NCI-H774 (cell line): ENCODE measurements at regions not wholly inside any gene's neighbourhood (a gene's known extent, or its start where the extent isn't known, plus 50 kb on each side); places are given as distances from the start of the nearest gene placed in this dataset.
A peak's percentile ranks its signal among the peaks of the same experiment; 100 is the strongest.

Experiments used
- DNase-seq: peaks from one replicate; lab custom pipeline; 2025; lab: John Stamatoyannopoulos, UW

GRCh38 chr3:63046152-63046551 is 170.9 kb upstream of the CADPS start:
- no peak for DNase-seq

DNA sequence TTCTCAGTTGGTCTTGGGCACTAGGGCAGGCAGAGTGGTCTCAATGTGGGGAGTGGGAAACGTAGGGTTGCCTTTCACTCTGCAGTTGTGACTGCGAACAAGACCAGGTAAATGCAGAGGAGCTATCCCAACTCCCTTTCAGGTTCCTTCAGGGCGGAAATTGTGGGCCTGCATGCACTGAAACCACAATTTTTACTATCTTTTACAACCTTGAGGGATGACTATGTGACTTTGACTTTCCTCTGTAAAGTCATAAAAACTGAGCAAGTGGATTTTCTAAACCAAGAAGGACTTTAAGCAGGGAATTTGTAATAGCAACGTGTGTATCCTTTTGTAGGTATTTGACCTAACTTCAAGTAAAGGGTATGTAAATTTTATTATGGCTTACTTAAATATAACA is 171.4 kb upstream of the CADPS start:
- no peak for DNase-seq

DNA sequence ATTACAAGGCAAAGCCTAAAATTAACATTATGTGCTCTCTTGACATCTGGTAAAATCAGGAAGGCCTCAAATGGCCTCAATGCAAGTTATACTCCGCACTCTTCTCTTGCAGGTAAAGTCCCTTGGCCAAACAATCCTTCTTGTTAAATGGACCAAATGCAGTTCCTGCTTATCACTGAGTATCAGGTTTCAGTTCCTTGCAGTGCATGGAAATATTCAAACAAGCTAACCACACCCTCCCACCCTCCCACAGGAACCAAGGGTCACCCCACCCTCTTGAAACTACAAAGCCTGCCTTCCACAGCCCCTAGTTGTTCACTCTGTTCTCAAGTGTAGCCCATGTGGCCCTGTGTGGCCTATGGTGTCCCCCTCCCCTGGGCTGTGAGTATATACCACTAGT is 171.9 kb upstream of the CADPS start:
- DNase-seq, result no peak

- no peak for DNase-seq
Measured at GRCh38 chr3:63048367-63049326, 173.4 kb upstream of the CADPS start.

- DNase-seq, result no peak
Measured at GRCh38 chr3:63050548-63051177, 175.4 kb upstream of the CADPS start.

DNA sequence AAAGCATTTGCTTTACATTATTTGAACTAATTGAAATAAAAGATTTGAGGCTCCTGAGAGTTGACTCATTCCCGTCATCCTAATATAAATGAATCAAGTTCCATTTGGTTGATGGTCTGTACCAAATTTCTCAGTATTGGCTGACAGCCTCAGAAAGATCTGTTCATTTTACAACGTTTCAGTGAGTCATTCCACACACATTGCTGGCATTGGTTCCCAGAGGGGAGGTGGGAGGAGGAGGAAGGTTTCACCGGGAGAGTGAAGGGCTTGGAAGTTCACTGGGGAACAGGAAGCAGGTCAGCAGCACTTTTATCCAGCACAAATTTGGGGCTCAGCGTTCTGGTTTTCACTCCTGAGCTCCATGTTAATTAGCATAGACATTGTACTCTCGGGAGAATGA is 176.7 kb upstream of the CADPS start:
- no peak for DNase-seq

- DNase-seq, result no peak
Measured at GRCh38 chr3:63056932-63057331, 181.7 kb upstream of the CADPS start.

- DNase-seq, result no peak
Measured at GRCh38 chr3:63060412-63060811, 185.2 kb upstream of the CADPS start.

GRCh38 chr3:63061449-63061848 is 186.2 kb upstream of the CADPS start:
- DNase-seq, result no peak

GRCh38 chr3:63064209-63064755 is 189.1 kb upstream of the CADPS start:
- DNase-seq, result no peak

GRCh38 chr3:63067999-63068645 is 192.9 kb upstream of the CADPS start:
- no peak for DNase-seq

- no peak for DNase-seq
Measured at GRCh38 chr3:63069806-63070475, 194.7 kb upstream of the CADPS start.

DNA sequence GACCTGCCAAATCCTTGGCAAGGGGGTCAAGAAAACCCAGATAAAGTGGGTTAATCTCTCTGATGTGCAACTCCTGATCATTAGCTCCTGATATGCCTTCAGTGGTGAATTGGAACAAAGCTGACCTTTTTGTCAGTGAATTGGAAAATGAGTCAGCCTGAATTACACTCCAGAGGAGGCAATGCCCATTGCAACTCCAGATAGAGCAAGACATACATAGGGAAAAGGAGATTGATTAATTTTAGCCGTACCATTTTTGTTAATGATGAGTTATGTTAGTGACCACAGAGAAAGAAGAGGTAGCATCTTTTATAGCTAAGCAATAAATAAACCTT is 195.2 kb upstream of the CADPS start:
- no peak for DNase-seq

GRCh38 chr3:63076357-63076756 is 201.1 kb upstream of the CADPS start:
- DNase-seq, result peak; percentile 14

DNA sequence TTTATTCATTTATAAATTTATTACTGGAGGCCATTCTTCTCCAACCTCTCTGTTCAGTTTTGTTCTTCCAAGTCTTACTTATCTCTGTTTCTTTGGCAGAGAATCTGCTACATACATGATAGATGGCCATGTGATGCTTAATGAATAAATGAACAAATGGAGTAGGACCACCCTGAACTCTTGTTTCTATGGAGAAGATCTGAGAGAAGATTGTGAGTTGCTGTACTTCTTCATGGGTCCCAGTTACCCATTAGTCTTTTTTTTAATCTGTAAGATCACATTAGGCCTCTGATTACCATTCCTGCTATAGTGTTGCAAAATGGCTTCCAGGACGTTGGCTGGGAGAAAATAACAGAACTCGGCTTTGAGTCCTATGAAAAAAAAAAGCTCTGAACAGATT is 191.9 kb upstream of the SYNPR start:
- DNase-seq, result no peak

DNA sequence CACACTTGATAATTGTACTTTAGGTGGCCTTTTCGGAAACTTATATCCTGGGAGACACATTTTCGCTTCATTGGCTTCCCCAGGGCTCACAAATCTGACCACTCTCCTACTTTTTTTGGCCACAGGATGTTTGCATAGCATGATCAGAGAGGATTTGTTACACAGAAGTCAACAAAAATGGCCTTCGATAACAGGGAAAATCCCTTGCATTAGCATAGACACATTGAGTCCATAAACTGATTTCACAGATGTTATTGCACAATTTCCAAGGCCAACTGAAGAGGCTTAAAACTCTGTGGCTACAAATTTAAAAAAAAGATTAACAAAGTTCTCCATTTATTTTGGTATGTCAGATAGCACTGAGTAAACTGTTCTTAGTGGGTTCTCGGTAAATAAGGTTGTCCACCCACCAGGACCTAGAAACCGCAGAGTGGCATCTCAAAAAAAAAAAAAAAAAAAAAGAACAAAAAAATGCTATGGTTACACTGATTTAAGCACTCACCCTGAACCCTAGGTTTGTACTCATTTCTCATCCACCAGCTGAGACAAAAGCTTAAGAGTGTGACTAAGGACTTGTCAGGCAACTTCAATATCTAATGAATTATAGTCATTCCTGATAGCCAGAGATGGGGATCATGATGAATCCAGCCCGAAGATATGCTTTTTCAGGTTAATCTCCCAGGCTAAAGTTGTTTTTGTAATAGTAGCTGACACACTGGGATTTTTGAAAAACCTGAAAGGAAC is 188.9 kb upstream of the SYNPR start:
- DNase-seq, result no peak

- no peak for DNase-seq
Measured at GRCh38 chr3:63089751-63090132, 188.4 kb upstream of the SYNPR start.

DNA sequence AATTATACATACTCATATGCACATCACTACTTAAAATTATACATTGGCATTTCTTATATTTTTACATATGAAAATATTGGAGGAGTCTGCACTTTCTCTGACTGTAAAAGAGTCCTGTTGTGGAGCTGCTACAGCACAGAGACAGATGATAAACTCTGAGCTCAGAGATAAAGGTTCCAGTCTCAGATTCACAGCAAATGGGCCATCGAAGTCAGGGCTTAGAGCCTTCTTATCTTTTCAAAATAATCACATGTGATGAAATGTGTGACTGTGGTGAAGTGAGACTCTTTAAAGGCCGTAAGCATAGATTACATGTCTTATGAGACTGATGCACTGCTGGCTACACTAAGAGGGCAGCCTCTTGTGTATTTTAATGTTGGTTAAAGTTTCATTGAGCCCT is 187.5 kb upstream of the SYNPR start:
- no peak for DNase-seq

DNA sequence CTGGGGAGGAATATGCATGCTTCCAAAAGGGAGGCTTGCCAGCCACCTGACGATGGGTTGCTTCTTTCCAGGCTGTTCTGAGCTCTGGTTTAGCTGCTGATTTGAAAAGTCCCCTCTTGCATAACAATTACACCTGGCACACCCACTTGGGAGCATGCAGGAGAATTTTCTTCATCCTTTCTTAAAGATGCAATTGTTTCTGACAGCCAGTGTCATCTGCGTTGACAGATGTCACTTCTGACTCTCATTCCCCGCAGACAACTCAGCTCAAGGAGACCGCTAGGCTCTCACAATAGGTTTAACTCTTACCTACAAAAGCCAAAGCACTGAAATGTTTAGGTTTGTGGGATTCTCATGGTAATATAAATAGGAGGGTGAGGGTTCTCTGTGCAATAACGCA is 185.6 kb upstream of the SYNPR start:
- DNase-seq, result no peak

- no peak for DNase-seq
Measured at GRCh38 chr3:63094642-63095408, 183.3 kb upstream of the SYNPR start.
